ENCODE measurements at regions not wholly inside any gene's neighbourhood (a gene's known extent, or its start where the extent isn't known, plus 50 kb on each side); places are given as distances from the start of the nearest gene placed in this dataset.
"Not testable (repeated sequence)": the region's sequence is repeated elsewhere in the genome, so short reads cannot be mapped to it uniquely, and the experiment has no call there.

- WGBS (ENCODE audit: insufficient coverage, insufficient read length), result no CpG with 5 or more reads among the region's 6 CpGs
- Histone ChIP-seq H3K9me3 (ENCODE audit: control insufficient read depth, insufficient read depth, low read length) (no peaks in the 10 kb centered on the region), H3K4me1 (ENCODE audit: control insufficient read depth, insufficient read depth, low read length) (no peaks in the 10 kb centered on the region), H3K27me3 (ENCODE audit: control insufficient read depth, insufficient read depth, low read length) (no peaks in the 10 kb centered on the region), H3K4me3 (ENCODE audit: low read length) (no peak overlapping the region), H3K36me3 (ENCODE audit: control insufficient read depth, insufficient read depth, low read length) (no peaks in the 10 kb centered on the region), H3K27ac (ENCODE audit: low read length) (no peak overlapping the region)
- DNase-seq (ENCODE audit: low read depth, low spot score), result no peak
Measured at GRCh38 chr4:14149176-14150053, 521.9 kb upstream of the BOD1L1 start.

DNA sequence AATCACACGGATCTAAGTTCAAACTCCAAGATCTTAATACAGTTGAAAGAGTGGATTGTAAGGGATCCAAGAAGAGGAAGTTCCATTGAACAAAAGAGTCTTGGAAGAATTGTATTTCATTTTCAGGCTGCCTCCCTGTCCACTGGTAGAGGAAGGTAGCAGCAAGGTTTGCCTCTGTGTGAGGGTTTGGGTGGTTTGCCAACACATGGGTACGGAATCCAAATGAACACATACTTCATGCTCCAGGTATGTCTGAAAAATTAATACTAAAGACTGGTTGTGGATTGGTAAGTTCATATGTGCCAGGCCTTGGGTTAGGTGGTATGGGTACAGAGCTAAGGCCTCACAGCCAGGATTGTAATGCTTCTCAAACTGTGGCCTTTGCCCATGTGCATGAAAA, 523.6 kb upstream of the BOD1L1 start:
- no CpG with 5 or more reads among the region's 2 CpGs for WGBS (ENCODE audit: insufficient coverage, insufficient read length)
- H3K27me3 ChIP-seq (ENCODE audit: control insufficient read depth, insufficient read depth, low read length), result no peaks in the 10 kb centered on the region

GRCh38 chr4:14152834-14153519, 525.5 kb upstream of the BOD1L1 start:
- Histone ChIP-seq H3K27me3 (ENCODE audit: control insufficient read depth, insufficient read depth, low read length) (no peaks in the 10 kb centered on the region), H3K4me3 (ENCODE audit: low read length) (no peak overlapping the region), H3K36me3 (ENCODE audit: control insufficient read depth, insufficient read depth, low read length) (no peaks in the 10 kb centered on the region), H3K27ac (ENCODE audit: low read length) (no peak overlapping the region), H3K9me3 (ENCODE audit: control insufficient read depth, insufficient read depth, low read length) (no peaks in the 10 kb centered on the region), H3K4me1 (ENCODE audit: control insufficient read depth, insufficient read depth, low read length) (no peaks in the 10 kb centered on the region)
- WGBS (ENCODE audit: insufficient coverage, insufficient read length), result no CpG with 5 or more reads among the region's 4 CpGs
- no peak for DNase-seq (ENCODE audit: low read depth, low spot score)

More for the DNA sequence above, 523.6 kb upstream of the BOD1L1 start:
- Histone ChIP-seq H3K4me1 (ENCODE audit: control insufficient read depth, insufficient read depth, low read length) (no peaks in the 10 kb centered on the region), H3K27ac (ENCODE audit: low read length) (no peak overlapping the region), H3K9me3 (ENCODE audit: control insufficient read depth, insufficient read depth, low read length) (no peaks in the 10 kb centered on the region), H3K4me3 (ENCODE audit: low read length) (no peak overlapping the region), H3K36me3 (ENCODE audit: control insufficient read depth, insufficient read depth, low read length) (no peaks in the 10 kb centered on the region)
- no peak for DNase-seq (ENCODE audit: low read depth, low spot score)

DNA sequence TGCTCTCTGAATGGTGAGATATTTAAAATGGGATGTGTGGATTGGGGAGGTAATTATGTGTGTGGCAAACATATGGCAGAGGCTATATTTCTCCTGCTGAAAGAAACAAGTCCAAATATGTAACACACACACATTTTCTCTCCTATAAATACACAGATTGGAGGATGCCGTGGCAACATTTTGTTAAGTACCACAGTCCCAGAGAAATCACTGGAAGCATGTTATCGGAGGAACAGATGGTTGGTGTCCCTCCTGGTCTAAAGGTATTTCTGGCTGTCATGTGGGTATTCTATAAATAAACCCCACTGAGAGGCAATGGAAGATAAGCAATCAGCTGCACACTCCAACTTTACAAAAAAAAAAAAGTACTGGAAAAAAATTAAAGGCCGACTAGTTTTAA, 528.3 kb upstream of the BOD1L1 start:
- Histone ChIP-seq H3K4me3 (ENCODE audit: low read length) (no peak overlapping the region), H3K27ac (ENCODE audit: low read length) (no peak overlapping the region), H3K27me3 (ENCODE audit: control insufficient read depth, insufficient read depth, low read length) (no peaks in the 10 kb centered on the region), H3K4me1 (ENCODE audit: control insufficient read depth, insufficient read depth, low read length) (no peaks in the 10 kb centered on the region), H3K9me3 (ENCODE audit: control insufficient read depth, insufficient read depth, low read length) (no peaks in the 10 kb centered on the region), H3K36me3 (ENCODE audit: control insufficient read depth, insufficient read depth, low read length) (no peaks in the 10 kb centered on the region)
- no peak for DNase-seq (ENCODE audit: low read depth, low spot score)
- WGBS (ENCODE audit: insufficient coverage, insufficient read length), result no CpG with 5 or more reads among the region's 3 CpGs

- no peak for DNase-seq (ENCODE audit: low read depth, low spot score)
- Histone ChIP-seq H3K9me3 (ENCODE audit: control insufficient read depth, insufficient read depth, low read length) (no peaks in the 10 kb centered on the region), H3K27ac (ENCODE audit: low read length) (no peak overlapping the region), H3K27me3 (ENCODE audit: control insufficient read depth, insufficient read depth, low read length) (no peaks in the 10 kb centered on the region), H3K4me3 (ENCODE audit: low read length) (no peak overlapping the region), H3K36me3 (ENCODE audit: control insufficient read depth, insufficient read depth, low read length) (no peaks in the 10 kb centered on the region), H3K4me1 (ENCODE audit: control insufficient read depth, insufficient read depth, low read length) (no peaks in the 10 kb centered on the region)
- WGBS (ENCODE audit: insufficient coverage, insufficient read length), result no CpG with 5 or more reads among the region's 2 CpGs
Measured at GRCh38 chr4:14157262-14157661, 529.7 kb upstream of the BOD1L1 start.

- H3K27ac ChIP-seq (ENCODE audit: low read length), result no peak overlapping the region
- DNase-seq (ENCODE audit: low read depth, low spot score), result no peak
- H3K4me1 ChIP-seq (ENCODE audit: control insufficient read depth, insufficient read depth, low read length), result peaks cover 6% of the 10 kb centered on the region; the same call in 1 of the 2 replicates
- no peaks in the 10 kb centered on the region for H3K9me3 ChIP-seq (ENCODE audit: control insufficient read depth, insufficient read depth, low read length)
- WGBS (ENCODE audit: insufficient coverage, insufficient read length), result no CpG with 5 or more reads among the region's 3 CpGs
- H3K4me3 ChIP-seq (ENCODE audit: low read length), result no peak overlapping the region
- no peaks in the 10 kb centered on the region for H3K36me3 ChIP-seq (ENCODE audit: control insufficient read depth, insufficient read depth, low read length)
- H3K27me3 ChIP-seq (ENCODE audit: control insufficient read depth, insufficient read depth, low read length), result no peaks in the 10 kb centered on the region
Measured at GRCh38 chr4:14165222-14165920, 537.8 kb upstream of the BOD1L1 start.

GRCh38 chr4:14167876-14168510, 540.5 kb upstream of the BOD1L1 start:
- Histone ChIP-seq H3K27me3 (ENCODE audit: control insufficient read depth, insufficient read depth, low read length) (no peaks in the 10 kb centered on the region), H3K27ac (ENCODE audit: low read length) (no peak overlapping the region), H3K4me3 (ENCODE audit: low read length) (no peak overlapping the region), H3K4me1 (ENCODE audit: control insufficient read depth, insufficient read depth, low read length) (peaks cover 6% of the 10 kb centered on the region; the same call in 1 of the 2 replicates), H3K9me3 (ENCODE audit: control insufficient read depth, insufficient read depth, low read length) (no peaks in the 10 kb centered on the region), H3K36me3 (ENCODE audit: control insufficient read depth, insufficient read depth, low read length) (no peaks in the 10 kb centered on the region)
- WGBS (ENCODE audit: insufficient coverage, insufficient read length), result 100% methylated on average over 3 of the region's 8 CpGs
- DNase-seq (ENCODE audit: low read depth, low spot score), result no peak

- Histone ChIP-seq H3K4me3 (ENCODE audit: low read length) (no peak overlapping the region), H3K36me3 (ENCODE audit: control insufficient read depth, insufficient read depth, low read length) (no peaks in the 10 kb centered on the region), H3K9me3 (ENCODE audit: control insufficient read depth, insufficient read depth, low read length) (no peaks in the 10 kb centered on the region), H3K27ac (ENCODE audit: low read length) (no peak overlapping the region), H3K4me1 (ENCODE audit: control insufficient read depth, insufficient read depth, low read length) (peaks cover 6% of the 10 kb centered on the region; the same call in 1 of the 2 replicates), H3K27me3 (ENCODE audit: control insufficient read depth, insufficient read depth, low read length) (no peaks in the 10 kb centered on the region)
- 100% methylated on average over 1 of the region's 5 CpGs for WGBS (ENCODE audit: insufficient coverage, insufficient read length)
- DNase-seq (ENCODE audit: low read depth, low spot score), result no peak
Measured at GRCh38 chr4:14168919-14169318, 541.4 kb upstream of the BOD1L1 start.

DNA sequence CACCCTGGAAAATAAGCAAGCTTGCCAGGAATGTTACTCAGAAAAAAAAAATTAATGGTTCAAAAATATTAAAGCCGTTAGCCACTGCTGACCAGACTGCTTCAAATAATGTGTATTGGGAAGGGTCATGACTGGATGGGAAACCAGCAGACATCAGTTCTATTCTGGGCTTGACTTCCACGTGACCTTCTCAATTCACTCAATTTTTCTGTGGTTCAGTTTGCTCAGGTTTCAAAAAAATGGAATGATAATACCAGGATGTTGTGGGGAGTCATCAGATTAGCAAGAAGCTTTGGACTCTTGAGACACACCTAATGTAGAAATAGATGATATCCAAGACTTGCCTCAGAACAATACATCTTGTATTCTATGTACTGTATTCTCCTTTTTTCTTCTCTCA, 541.9 kb upstream of the BOD1L1 start:
- DNase-seq (ENCODE audit: low read depth, low spot score), result no peak
- Histone ChIP-seq H3K9me3 (ENCODE audit: control insufficient read depth, insufficient read depth, low read length) (no peaks in the 10 kb centered on the region), H3K36me3 (ENCODE audit: control insufficient read depth, insufficient read depth, low read length) (no peaks in the 10 kb centered on the region), H3K27ac (ENCODE audit: low read length) (no peak overlapping the region), H3K4me1 (ENCODE audit: control insufficient read depth, insufficient read depth, low read length) (peaks cover 6% of the 10 kb centered on the region; the same call in 1 of the 2 replicates), H3K27me3 (ENCODE audit: control insufficient read depth, insufficient read depth, low read length) (no peaks in the 10 kb centered on the region), H3K4me3 (ENCODE audit: low read length) (no peak overlapping the region)
- no CpG with 5 or more reads among the region's 2 CpGs for WGBS (ENCODE audit: insufficient coverage, insufficient read length)

DNA sequence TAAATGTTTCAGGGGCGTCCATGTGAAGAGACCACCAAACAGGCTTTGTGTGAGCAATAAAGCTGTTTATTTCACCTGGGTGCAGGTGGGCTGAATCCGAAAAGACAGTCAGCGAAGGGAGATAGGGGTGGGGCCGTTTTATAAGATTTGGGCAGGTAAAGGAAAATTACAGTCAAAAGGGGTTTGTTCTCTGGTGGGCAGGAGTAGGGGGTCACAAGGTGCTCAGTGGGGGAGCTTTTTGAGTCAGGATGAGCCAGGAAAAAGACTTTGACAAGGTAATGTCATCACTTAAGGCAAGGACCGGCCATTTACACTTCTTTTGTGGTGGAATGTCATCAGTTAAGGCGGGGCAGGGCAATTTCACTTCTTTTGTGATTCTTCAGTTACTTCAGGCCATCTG, 542.4 kb upstream of the BOD1L1 start:
- WGBS (ENCODE audit: insufficient coverage, insufficient read length), result no CpG with 5 or more reads among the region's 6 CpGs
- not testable (repeated sequence) for H3K4me1 ChIP-seq (ENCODE audit: control insufficient read depth, insufficient read depth, low read length); H3K36me3 ChIP-seq (ENCODE audit: control insufficient read depth, insufficient read depth, low read length); H3K27ac ChIP-seq (ENCODE audit: low read length); H3K9me3 ChIP-seq (ENCODE audit: control insufficient read depth, insufficient read depth, low read length); H3K27me3 ChIP-seq (ENCODE audit: control insufficient read depth, insufficient read depth, low read length); H3K4me3 ChIP-seq (ENCODE audit: low read length); DNase-seq (ENCODE audit: low read depth, low spot score)

All from iPS DF 6.9 (cell line).